ENCODE measurements at regions not wholly inside any gene's neighbourhood (a gene's known extent, or its start where the extent isn't known, plus 50 kb on each side); places are given as distances from the start of the nearest gene placed in this dataset.

- TF ChIP-seq TAF1 (IDR thresholded peaks at IDR 0.05; ENCODE audit: borderline replicate concordance, insufficient read depth, low read length) (no peak), POLR2AphosphoS5 (IDR thresholded peaks at IDR 0.05; ENCODE audit: low read depth, low read length) (no peak), SIN3A (IDR thresholded peaks at IDR 0.05; ENCODE audit: borderline replicate concordance, insufficient read depth, low read length) (no peak)
These were observed 191.2 kb upstream of the PDZRN3 start for GRCh38 chr3:73815966-73816365.

All from PFSK-1 (cell line).